SK-N-SH (cell line): ENCODE measurements at regions not wholly inside any gene's neighbourhood (a gene's known extent, or its start where the extent isn't known, plus 50 kb on each side); places are given as distances from the start of the nearest gene placed in this dataset.

ENCODE experiments used
- EZH2phosphoT487 ChIP-seq: fragments of 200-600 bp; sonication (generic); IDR thresholded peaks from 2 replicates; pipeline ENCODE4 v1.6.1; 2017; ENCODE audit warnings: low read depth, mixed run types, mild to moderate bottlenecking, antibody characterized with exemption, moderate library complexity, borderline replicate concordance
- FOXJ3 ChIP-seq: sonication (generic); formaldehyde crosslinking; IDR thresholded peaks from 2 replicates; pipeline ENCODE4 v1.5.1; 2020; ENCODE audit warnings: mild to moderate bottlenecking, missing genetic modification reagents
- MAX ChIP-seq: IDR thresholded peaks from 2 replicates; pipeline ENCODE4 v1.4.0; 2012; ENCODE audit warnings: low read depth
- POLR2AphosphoS5 ChIP-seq: IDR thresholded peaks from 2 replicates; pipeline ENCODE4 v1.6.1; 2012; ENCODE audit warnings: low read depth, low read length
- RAD21 ChIP-seq: IDR thresholded peaks from 2 replicates; pipeline ENCODE4 v1.6.1; 2012; ENCODE audit warnings: mild to moderate bottlenecking, low read length
- RXRA ChIP-seq: IDR thresholded peaks from 2 replicates; pipeline ENCODE4 v1.4.0; 2012; ENCODE audit warnings: low read depth, mild to moderate bottlenecking, borderline replicate concordance
- SMC3 ChIP-seq: IDR thresholded peaks from 2 replicates; pipeline ENCODE4 v1.6.1; 2012; ENCODE audit warnings: low read depth, low read length, improper control_type of control experiment
- TAF1 ChIP-seq: IDR thresholded peaks from 2 replicates; pipeline ENCODE4 v1.6.1; 2012; ENCODE audit warnings: low read depth, mild to moderate bottlenecking, low read length, moderate library complexity, borderline replicate concordance
- TF ChIP-seq, protein P1 (sequence below): fragments of 200-600 bp; sonication (generic); IDR thresholded peaks from 2 replicates; pipeline ENCODE4 v1.6.1; 2017; ENCODE audit warnings: antibody characterized with exemption, mild to moderate bottlenecking, moderate library complexity
- TF ChIP-seq, protein P2 (sequence below): IDR thresholded peaks from 2 replicates; pipeline ENCODE4 v1.4.0; 2012; ENCODE audit warnings: low read depth, borderline replicate concordance
- TF ChIP-seq, protein P3 (sequence below): fragments of 150-350 bp; IDR thresholded peaks from 2 replicates; pipeline ENCODE4 v1.6.1; 2017; ENCODE audit warnings: antibody characterized with exemption, low read length, low read depth, borderline replicate concordance

- TF ChIP-seq, protein P1, sequence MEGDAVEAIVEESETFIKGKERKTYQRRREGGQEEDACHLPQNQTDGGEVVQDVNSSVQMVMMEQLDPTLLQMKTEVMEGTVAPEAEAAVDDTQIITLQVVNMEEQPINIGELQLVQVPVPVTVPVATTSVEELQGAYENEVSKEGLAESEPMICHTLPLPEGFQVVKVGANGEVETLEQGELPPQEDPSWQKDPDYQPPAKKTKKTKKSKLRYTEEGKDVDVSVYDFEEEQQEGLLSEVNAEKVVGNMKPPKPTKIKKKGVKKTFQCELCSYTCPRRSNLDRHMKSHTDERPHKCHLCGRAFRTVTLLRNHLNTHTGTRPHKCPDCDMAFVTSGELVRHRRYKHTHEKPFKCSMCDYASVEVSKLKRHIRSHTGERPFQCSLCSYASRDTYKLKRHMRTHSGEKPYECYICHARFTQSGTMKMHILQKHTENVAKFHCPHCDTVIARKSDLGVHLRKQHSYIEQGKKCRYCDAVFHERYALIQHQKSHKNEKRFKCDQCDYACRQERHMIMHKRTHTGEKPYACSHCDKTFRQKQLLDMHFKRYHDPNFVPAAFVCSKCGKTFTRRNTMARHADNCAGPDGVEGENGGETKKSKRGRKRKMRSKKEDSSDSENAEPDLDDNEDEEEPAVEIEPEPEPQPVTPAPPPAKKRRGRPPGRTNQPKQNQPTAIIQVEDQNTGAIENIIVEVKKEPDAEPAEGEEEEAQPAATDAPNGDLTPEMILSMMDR: no peak
- TF ChIP-seq TAF1 (no peak), FOXJ3 (no peak), SMC3 (no peak), RAD21 (no peak), POLR2AphosphoS5 (no peak), MAX (no peak), RXRA (no peak), EZH2phosphoT487 (no peak)
- TF ChIP-seq, protein P2, sequence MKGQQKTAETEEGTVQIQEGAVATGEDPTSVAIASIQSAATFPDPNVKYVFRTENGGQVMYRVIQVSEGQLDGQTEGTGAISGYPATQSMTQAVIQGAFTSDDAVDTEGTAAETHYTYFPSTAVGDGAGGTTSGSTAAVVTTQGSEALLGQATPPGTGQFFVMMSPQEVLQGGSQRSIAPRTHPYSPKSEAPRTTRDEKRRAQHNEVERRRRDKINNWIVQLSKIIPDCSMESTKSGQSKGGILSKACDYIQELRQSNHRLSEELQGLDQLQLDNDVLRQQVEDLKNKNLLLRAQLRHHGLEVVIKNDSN: no peak
- TF ChIP-seq, protein P3, sequence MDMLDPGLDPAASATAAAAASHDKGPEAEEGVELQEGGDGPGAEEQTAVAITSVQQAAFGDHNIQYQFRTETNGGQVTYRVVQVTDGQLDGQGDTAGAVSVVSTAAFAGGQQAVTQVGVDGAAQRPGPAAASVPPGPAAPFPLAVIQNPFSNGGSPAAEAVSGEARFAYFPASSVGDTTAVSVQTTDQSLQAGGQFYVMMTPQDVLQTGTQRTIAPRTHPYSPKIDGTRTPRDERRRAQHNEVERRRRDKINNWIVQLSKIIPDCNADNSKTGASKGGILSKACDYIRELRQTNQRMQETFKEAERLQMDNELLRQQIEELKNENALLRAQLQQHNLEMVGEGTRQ: no peak
Measured at GRCh38 chr4:177023951-177024350, 231.2 kb upstream of the VEGFC start.
